Left forelimb (tissue), 1 donor: ENCODE measurements at regions not wholly inside any gene's neighbourhood (a gene's known extent, or its start where the extent isn't known, plus 50 kb on each side); places are given as distances from the start of the nearest gene placed in this dataset.
"Not testable (repeated sequence)": the region's sequence is repeated elsewhere in the genome, so short reads cannot be mapped to it uniquely, and the experiment has no call there.

Experiments
- DNase-seq: peaks from one replicate; pipeline ENCODE4 v3.0.0-alpha.2; 2018; ENCODE audit warnings: low spot score

GRCh38 chr2:16392647-16393499 is 272.8 kb downstream of the CYRIA start:
- no peak for DNase-seq

DNA sequence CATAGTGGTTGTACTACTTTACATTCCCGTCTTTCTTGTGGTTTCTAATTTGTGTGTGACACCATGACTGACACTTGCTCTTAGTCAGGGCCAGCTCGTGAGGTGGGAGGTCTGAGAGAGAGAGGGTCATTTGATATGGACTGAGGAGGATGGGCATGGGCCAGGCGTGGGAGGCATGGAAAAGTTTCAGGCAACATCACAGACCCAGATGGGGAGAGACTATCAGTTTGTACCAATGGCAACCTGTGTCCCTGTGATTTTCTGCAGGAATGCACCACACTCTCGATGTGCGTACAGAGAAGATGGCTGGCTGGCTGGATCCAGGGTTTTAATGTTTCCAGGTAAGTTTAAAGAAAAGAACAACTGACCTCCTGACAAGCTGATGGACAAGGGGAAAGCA is 273.6 kb downstream of the CYRIA start:
- DNase-seq = no peak

DNA sequence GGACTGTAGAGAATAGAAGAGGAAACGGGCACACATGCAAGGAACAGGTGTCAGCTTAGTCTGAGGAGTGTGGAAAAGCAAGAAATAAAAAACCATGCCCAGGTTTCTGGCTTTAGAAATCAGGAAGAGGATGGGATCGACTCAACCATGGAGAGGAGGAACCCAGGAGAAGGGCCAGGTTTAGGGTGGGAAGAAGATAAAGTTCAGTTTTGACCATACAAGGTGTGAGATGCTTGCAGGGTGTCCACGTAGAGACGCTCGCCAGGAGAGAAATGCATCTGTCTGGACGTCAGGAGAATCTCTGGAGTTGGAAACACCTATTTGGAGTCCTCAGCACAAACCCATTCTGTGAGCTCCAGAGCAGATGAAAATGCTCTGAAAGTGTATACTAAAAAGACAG is 275.1 kb downstream of the CYRIA start:
- no peak for DNase-seq

GRCh38 chr2:16389611-16390010 is 276.0 kb downstream of the CYRIA start:
- no peak for DNase-seq

DNA sequence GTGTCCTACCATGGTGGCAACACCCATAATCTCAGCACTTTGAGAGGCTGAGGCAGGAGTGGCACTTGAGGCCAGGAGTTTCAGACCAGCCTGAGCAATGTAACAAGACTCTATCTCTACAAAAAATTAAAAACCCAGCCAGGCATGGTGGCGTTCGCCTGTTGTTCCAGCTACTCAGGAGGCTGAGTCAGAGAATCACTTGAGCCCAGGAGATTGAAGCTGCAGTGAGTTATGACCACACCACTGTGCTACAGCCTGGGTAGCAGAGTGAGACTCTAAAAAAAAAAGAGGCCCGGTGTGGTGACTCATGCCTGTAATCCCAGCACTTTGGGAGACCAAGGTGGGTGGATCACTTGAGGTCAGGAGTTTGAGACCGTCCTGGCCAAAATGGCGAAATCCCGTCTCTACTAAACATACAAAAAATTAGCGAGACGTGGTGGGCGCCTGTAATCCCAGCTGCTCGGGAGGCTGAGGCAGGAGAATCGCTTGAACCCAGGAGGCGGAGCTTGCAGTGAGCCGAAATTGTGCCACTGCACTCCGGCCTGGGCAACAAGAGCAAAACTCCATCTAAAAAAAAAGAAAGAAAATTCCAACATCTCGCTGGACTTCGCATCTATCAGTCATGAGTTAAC is 277.3 kb downstream of the CYRIA start:
- DNase-seq = not testable (repeated sequence)

- no peak for DNase-seq
These were observed 278.1 kb downstream of the CYRIA start for GRCh38 chr2:16387461-16387984.

- DNase-seq = no peak
These were observed 279.2 kb downstream of the CYRIA start for GRCh38 chr2:16386431-16386830.

DNA sequence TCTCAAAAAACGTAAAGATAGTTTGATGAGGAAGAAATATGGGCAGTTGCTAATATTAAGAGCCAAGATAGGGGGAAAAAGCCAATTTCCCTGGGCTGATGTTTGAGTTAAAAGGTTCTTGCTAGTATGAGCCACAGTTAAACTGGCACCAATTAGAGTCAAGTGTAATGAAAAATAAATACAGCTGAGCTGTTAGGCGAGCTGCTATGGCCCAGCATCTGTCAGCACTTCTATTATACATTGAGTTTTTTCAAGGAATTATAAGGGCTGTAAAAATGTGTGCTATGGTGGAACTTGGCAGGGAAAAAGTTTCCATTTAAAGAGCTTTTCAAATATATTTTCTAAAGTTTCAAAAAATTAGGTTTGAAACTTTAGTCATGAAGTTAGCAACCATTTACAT is 279.6 kb downstream of the CYRIA start:
- no peak for DNase-seq

GRCh38 chr2:16385341-16385740 is 280.3 kb downstream of the CYRIA start:
- no peak for DNase-seq

GRCh38 chr2:16383411-16383810 is 282.2 kb downstream of the CYRIA start:
- no peak for DNase-seq

DNA sequence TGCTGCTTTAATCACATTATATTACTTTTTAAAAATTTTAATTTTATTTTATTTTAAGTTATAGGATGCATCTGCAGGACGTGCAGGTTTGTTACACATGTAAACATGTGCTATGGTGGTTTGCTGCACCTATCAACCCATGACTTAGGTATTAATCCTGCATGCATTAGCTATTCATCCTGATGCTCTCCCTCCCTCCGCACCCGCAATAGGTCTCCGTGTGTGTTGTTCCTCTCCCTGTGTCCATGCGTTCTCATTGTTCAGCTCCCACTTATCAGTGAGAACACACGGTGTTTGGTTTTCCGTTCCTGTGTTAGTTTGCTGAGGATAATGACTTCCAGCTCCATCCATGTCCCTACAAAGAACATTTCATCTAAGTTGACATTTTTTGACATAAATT is 283.2 kb downstream of the CYRIA start:
- no peak for DNase-seq

GRCh38 chr2:16381511-16381910 is 284.1 kb downstream of the CYRIA start:
- no peak for DNase-seq

GRCh38 chr2:16379901-16380300 is 285.7 kb downstream of the CYRIA start:
- DNase-seq = not testable (repeated sequence)

DNA sequence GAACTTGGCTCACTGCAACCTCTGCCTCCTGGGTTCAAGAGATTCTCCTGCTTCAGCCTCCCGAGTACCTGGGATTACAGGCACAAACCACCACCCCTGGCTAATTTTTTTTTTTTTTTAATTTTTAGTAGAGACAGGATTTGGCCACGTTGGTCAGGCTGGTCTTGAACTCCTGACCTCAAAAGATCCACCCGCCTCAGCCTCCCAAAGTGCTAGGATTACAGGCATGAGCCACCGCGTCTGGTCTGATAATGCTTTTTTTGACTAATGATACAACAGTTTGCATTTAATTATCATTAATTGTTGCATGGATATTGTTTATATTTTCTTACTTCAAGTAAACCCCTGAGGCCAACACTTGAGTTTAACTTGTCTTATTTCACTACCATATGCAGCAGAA is 286.6 kb downstream of the CYRIA start:
- not testable (repeated sequence) for DNase-seq

- no peak for DNase-seq
These were observed 287.6 kb downstream of the CYRIA start for GRCh38 chr2:16378031-16378430.

DNA sequence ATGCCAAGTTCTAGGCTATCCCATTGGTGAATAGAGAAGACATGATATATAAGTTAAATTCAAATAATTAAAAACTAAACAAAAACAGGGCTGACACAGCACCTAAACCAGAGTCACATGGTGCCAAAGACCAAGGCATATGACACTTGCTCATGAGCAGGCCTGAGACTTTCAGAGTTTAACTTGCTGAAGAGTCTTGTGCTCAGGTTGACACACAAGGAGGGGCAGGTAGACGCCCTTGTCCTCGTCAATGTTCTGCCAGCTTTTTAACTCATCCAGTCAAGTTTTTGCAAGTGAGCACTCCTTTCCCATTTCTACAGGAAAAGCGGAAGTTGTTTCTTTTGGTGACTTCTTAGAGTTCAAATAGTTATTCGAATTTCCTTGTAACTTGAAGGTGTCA is 289.7 kb downstream of the CYRIA start:
- DNase-seq = no peak

DNA sequence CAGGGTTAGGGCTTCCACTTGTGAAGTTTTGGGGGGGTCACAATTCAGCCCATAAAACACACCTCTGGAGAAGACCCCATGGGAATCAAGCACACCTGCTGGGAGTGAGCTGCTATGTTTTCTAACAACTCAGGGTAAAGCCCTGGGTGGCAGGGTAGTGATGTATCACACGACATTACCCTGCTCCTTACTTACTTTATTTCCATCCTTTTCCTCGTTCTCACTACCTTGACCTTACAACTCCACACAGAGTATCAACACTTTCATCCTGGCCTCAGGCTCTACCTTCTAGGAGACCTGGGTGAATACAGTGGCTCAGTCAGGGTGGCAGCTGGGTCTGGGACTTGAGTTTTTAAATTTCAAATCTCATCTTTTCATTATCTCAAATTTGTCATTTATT is 290.3 kb downstream of the CYRIA start:
- no peak for DNase-seq

- DNase-seq = no peak
These were observed 291.0 kb downstream of the CYRIA start for GRCh38 chr2:16374671-16375070.

- DNase-seq = no peak
These were observed 292.3 kb downstream of the CYRIA start for GRCh38 chr2:16373341-16373740.

- DNase-seq = no peak
These were observed 293.9 kb downstream of the CYRIA start for GRCh38 chr2:16371751-16372150.

GRCh38 chr2:16368951-16369350 is 296.7 kb downstream of the CYRIA start:
- no peak for DNase-seq

DNA sequence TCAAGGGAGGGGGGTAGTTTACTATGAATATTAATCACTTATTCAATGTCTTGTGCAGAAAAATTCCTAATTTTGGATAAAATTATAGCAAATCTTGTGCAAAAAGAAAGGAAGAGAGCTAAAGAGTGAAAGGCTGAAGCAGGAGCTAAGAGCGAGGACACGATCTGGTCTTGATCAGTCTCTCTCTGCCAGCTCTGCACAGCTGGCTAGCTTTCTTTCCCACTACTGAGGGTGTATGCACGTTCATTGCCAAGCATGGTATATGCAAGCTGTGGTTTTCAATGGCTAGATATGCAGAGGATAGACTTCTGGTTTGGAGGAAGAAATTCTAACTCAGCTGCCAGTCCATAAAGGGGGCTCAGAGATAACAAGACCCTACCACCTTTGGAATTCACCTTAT is 297.3 kb downstream of the CYRIA start:
- no peak for DNase-seq

GRCh38 chr2:16365366-16365765 is 300.3 kb downstream of the CYRIA start:
- DNase-seq = no peak
